NCI-H2081 (cell line): ENCODE measurements at regions not wholly inside any gene's neighbourhood (a gene's known extent, or its start where the extent isn't known, plus 50 kb on each side); places are given as distances from the start of the nearest gene placed in this dataset.
"Not testable (repeated sequence)": the region's sequence is repeated elsewhere in the genome, so short reads cannot be mapped to it uniquely, and the experiment has no call there.

Source experiments
- DNase-seq, 2 experiments: peaks; one replicate each; lab custom pipeline; 2025; lab: John Stamatoyannopoulos, UW

DNA sequence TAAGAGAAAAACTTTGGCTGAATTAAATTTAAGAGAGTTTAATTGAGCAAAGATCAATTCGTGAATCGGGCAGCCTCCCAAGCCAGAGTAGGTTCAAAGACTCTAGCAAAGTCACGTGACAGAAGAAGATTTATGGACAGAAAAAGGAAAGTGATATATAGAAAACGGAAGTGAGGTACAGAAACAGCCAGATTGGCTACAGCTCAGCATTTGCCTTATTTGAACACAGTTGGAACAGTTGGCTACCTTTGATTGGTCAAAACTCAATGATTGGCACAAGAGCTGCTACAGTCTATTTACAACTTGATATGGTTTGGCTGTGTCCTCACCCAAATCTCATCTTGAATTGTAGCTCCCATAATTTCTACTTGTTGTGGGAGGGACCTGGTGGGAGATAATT lies 102.6 kb downstream of the PLG start:
- DNase-seq, result no peak

DNA sequence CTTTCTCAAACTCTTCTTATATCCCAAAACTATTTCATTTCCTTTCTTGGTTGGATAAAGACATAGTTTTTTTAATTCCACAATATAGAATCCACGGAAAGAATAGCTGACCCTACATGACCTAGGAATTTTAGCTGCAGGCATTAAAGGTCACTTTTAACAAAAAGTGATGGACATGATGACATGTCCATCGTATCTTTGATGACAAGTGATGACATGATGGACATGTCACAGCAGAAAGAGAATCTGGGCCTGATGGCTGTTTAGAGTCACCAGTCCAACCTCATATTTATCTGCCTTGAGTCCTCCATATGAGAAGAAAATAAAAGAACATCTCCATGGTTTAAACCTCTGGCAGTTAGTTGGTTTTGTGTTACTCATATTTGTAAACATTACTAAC lies 106.2 kb downstream of the PLG start:
- no peak for DNase-seq

DNA sequence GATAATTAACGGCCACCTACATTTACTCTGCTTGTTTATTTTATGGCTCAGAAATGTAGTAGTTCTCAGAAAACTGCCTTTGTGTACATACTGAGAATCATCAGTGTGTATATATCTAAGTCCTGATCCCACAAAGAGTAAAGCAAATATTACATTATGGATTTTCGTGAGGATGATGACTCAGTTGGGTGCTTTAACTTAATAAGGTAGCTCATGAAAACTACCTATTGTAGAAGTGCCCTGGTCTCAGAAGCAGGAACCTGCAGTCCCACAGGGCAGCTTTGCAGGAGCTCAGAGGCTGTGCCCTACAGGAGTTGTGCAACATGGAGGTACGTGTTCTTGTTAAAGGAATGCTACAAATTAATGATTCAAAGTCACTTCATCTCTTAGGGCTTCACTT lies 108.2 kb downstream of the PLG start:
- peak in 1 of 2 experiments; percentile 22 for DNase-seq

DNA sequence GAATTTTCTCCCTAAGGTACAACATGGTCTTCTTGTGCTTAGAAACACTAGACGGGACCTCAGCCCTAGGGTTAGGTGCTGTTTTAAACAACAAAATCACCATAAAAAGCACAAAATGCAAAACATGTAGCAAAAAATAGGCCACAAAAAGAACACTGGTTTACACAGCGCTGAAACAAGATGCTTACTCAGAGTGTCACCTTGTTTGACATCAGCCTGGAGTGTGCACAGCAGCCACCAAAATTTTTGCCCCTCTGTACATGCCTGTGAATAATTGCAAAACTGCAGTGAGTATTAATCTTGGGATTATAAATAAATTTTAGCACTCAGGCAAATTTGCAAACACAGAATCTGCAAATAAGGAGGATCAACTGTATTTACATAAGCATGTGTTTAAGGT lies 110.1 kb downstream of the PLG start:
- DNase-seq, result no peak

DNA sequence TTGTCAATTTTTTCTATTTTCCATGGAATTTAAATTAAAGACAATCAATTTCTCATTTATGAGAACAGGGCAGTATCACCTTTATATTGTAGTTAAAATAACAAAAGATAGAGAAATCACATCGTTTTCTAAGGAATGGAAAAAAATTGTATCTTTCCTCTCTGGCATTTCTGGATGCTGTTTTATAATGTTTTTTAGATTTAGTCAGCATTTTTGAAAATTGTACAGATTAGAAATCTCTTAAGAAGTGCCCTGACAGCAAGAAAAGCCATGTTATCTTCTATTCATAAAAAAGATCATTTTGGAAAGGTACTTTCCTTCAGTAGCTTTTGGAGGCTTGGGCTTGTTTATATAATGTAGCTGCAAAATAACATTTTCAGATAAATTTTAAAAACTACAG lies 116.9 kb downstream of the PLG start:
- DNase-seq, result no peak

DNA sequence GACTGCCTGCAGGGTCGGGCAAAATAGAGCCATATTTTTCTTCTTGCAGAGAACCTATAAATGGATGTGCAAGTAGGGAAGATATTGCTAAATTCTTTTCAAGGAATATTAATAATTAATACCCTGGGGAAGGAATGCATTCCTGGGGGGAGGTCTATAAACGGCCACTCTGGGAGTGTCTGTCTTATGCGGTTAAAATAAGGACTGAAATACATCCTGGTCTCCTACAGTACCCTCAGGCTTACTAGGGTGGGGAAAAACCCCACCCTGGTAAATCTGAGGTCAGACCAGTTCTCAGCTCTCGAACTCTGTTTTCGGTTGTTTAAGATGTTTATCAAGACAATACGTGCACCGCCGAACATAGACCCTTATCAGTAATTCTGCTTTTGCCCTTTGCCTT lies 118.6 kb downstream of the PLG start:
- DNase-seq, result not testable (repeated sequence)

DNA sequence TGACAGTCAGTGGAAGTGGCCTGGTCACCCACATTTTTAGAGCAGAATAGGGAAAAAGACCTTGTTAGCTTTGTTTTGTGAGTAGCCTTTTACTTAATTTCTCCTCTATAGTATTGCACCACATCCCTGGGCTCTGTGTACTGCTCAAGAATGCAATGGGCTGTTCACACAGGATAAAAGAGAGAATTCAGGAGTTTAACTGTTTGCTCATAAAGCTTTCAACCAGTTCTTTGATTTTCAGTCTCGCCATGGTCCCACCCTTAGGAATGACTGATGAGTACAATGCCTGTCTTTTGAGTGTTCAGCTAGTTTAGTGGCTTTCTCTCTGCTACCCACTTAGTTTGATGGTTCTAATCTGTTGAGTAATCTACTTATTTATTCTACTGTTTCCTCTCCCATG lies 129.7 kb downstream of the PLG start:
- DNase-seq, result no peak

DNA sequence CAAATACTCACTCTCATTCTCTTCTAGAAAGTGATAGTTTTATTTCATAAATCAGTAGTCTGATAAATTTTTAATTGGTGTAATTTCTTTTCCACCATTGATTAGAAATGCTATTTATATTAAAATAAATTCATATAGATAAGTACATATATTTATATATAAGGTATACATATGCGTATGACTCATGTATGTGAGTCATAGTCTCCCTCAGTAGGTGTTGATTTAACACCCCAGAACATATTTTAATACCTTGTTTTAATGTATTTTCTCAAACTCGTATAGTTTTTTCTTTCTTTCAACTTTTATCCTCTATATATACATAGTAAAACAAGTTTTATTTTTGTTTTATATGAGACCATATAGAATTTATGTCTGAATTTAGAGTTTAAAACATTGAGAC lies 130.4 kb downstream of the PLG start:
- DNase-seq, result no peak

DNA sequence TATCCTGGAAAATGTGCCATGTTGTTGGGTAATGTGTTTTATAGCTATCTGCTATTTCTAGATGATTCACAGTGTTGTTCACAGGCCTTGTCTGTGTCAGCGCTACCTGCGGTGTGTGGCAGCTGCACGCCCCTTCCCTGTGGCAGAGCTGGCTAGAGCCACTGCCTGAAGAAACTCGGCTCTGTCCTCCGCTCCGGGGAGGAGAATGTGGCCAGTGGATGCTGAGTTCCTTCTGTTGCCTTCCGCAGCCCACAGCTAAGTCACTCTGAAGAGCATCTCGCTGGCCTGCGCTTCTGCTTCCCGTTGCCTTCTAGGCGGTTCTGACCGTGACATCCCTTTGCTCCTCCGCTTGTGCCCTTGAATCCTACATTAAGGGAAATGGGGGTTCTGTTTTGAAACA lies 135.1 kb downstream of the PLG start:
- no peak for DNase-seq

DNA sequence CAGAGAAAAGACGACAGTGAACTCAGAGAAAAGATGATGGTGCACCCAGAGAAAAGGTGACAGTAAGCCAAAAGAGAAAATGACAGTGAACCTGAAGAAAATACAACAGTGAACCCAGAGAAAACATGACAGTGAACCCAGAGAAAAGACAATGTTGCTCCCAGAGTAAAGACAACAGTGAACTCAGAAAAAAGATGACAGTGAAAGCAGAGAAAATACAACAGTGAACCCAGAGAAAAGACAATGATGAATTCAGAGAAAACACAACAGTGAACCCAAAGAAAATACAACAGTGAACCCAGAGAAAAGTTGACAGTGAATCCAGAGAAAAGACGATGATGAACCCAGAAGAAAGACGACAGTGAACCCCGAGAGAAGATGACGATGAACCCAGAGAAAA lies 140.5 kb upstream of the MAP3K4 start:
- no peak for DNase-seq

DNA sequence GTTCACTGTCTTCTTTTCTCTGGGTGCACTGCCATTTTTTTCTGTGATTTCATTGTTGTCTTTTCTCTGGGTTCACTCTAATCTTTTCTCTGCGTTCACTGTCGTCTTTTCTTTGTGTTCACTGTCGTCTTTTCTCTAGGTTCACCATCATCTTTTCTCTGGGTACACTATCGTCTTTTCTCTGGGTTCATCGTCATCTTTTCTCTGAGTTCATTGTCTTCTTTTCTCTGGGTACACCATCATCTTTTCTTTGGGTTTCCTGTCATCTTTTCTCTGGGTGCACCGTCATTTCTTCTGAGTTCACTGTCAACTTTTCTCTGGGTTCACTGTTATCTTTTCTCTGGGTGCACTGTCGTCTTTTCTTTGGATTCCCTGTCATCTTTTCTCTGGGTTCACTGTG lies 137.6 kb upstream of the MAP3K4 start:
- DNase-seq, result no peak

DNA sequence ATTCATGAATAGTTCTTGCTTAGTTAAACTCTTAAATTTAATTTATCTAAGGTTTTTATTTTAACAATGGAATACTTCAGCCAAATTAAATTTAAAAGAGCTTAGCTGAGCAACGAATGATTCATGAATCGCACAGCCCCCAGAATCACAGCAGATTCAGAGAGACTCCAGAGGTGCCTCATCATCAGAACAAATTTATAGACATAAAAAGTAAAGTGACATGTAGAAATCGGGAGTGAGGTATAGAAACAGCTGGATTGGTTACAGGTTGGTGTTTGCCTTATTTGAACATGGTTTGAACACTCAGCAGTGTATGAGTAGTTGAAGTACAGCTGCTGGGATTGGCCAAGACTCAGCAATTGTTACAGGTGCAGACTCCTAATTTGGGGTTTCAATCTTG lies 132.7 kb upstream of the MAP3K4 start:
- DNase-seq, result no peak

DNA sequence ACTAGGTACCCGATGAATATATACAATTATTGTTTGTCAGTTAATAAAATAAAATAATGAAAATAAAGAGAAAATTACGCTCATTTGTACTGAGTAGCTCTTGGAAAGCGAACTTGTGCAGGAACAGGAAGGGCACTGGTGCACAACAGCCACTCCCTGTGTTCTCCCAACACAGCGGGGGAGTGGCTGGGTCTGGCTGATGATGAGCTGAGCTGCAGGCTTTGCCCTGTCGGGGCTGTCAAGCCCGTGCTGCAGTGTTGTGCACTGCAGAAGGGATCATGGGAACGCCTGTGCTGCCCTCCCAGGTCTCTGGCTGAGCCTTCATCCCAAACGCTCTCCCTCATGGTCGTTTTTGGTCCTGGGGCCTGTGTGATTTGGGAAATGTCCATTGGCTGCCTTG lies 131.7 kb upstream of the MAP3K4 start:
- DNase-seq, result no peak

DNA sequence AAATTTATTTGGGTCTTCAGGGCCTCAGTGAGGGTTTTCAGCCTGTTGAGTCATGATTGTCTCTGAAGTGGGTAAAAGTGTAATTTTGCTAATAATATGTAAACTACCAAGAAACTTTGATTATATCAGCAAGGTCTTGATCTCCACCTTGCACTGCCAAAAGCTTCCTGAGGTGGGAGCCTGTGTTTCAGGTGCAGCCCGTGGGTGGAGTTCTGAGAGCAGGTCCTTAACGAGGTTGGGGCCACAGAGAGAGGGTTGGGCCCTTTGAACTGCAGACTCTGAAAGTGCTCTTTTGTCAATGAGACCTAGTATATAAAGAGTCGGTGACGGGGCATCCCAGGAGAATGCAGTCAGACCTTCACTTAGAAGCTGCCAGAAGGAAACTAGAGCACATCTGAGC lies 129.7 kb upstream of the MAP3K4 start:
- DNase-seq, result no peak

DNA sequence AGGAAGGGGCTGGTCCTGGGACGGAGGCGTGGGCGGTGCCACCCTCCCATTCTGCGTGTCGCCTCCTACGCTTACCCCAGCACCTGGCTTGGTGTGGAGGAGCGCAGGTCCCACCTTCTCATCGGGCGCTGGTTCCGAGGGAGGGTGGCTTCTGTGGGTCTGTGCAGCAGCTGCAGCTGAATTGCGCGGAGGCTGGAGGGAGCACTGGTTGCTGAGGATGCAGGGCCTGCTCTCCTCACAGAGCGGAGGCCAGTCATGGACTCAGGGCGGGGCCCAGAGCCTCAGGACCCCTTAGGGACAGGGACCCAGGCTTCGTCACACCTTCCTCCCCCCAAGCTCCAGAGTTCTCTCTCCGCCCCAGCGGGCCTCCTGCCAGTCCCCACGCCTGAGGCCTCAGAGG lies 127.8 kb upstream of the MAP3K4 start:
- no peak for DNase-seq

DNA sequence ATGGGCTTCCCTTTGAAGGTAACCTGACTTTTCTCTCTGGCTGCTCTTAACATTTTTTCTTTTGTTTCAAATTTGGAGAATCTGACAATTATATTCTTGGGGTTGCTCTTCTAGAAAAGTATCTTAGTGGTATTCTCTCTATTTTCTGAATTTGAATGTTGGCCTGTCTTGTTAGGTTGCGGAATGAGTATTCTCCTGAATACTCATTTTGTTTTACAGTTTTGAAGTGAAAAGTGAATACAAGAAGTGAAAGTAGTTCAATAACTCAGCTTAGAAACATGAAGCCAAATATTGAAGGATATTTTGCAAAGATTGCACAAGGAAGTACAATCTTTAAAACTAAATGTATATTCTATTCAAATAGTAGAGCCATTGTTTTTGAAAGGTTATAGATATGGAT lies 120.2 kb upstream of the MAP3K4 start:
- DNase-seq, result no peak

DNA sequence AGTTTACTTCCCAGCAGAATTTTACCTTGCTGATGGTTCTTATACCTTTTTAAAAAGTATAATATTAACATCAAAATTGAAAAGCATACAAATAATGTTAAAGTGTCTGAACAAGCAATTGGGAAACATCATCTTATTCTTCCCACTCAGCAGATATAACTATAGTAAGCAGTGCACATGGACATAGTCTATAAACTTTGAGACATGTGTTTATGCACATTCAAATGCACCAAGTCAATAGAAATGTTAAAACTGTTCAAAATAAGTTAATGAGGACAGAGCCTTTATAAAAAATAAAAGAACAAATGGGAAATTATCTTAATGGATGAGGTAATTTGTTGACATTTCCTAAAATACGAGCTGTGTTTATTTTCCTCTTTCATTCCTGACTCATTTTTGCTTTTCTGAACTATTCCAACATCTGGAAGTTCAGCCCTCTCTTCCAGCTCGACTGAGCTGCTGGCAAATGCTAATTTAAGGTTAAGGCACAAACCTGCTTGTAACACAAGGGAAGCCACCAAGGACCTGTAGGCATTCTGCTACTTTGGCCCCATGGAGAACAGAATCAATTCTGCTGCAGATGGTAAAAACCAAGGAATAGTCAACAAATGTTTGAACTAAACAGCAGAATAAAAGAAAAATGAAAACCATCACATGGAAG lies 110.3 kb upstream of the MAP3K4 start:
- DNase-seq, result no peak

DNA sequence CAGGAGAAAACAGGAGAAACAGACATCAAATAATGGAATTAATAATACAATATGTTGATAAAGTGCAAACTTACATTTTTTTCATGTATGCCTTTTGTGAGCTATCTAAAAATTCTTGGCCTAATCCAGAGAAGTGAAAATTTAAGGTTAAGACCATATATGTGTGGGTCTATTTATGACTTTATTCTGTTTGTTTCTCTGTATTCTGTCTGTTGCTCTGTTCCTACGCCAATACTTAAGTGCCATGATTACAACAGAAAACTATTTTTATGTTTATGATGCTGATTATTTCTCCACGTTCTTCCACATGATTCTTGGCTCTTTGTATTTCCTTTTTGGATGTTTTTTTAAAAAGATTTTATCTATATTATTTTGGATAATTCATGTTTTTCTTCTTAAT lies 109.6 kb upstream of the MAP3K4 start:
- no peak for DNase-seq

DNA sequence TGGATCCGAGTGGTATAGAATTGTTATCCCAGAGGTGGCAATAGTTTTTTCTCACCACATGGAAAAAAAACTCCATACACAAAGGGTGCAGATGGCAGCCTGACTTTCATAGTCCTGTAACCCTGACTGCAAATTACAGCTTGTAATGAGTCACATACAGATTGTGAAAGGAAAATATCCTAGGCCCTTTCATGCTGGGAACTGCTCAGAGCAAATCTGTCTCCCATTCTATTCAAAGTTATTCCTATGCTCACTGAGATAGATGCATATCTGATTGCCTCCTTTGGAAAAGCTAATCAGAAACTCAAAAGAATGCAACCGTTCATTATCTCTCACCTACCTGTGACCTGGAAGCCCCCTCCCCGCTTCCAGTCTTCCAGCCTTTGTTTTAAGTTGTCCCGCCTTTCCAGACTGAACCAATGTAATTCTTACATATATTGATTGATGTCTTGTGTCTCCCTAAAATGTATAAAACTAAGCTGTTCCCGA lies 108.7 kb upstream of the MAP3K4 start:
- DNase-seq, result peak; percentile 21 to 69

DNA sequence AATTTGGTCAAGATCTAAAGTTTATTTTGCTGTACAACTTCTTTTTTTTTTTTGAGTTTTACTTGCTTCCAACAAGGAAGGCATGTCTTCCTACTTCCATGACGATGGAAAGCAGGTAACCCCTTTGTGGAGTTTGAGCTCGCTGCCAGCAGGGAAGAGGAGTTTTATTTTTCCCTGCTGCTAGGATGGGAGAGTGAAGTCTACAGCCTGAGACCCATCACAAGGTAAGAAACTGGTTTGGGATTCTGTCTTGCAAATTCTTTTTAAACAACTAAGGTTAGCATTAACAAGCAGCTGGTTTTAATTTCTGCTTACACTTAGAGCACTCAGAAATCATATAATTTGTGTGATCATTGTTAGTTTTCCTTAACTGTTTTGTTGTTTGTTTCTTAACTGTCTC lies 108.0 kb upstream of the MAP3K4 start:
- DNase-seq, result no peak

DNA sequence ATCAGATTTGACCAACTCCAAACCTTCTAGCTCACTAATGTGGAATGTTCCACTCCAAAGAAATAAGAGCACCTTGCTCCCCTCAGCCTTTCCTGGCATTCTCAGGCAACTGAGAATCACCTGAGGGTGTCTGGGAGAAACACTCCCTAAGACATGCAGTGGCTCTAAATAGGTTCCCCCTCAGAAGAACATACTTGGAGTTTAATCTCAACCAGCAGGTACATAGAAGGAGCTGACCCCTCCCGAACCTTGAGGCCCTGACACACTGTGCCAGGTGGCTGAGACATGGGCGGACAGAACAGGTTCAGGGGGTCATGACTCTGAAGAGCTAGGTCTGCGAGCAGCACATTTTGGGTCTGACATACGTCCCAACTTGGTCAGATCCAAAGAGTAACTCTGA lies 107.6 kb upstream of the MAP3K4 start:
- DNase-seq, result no peak

DNA sequence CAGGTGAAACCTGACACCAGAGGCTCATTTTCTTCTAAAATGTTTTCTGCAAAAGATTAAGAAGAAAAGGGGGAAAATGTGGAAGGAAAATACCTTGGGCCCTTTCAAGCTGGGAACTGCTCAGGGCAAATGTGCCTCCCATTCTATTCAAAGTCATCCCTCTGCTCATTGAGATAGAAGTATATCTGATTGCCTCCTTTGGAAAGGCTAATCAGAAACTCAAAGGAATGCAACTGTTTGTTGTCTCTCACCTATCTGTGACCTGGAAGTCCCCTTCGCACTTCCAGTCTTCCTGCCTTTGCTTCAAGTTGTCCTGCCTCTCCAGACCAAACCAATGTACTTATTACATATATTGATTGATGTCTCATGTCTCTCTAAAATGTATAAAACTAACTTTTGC lies 102.4 kb upstream of the MAP3K4 start:
- not testable (repeated sequence) for DNase-seq

DNA sequence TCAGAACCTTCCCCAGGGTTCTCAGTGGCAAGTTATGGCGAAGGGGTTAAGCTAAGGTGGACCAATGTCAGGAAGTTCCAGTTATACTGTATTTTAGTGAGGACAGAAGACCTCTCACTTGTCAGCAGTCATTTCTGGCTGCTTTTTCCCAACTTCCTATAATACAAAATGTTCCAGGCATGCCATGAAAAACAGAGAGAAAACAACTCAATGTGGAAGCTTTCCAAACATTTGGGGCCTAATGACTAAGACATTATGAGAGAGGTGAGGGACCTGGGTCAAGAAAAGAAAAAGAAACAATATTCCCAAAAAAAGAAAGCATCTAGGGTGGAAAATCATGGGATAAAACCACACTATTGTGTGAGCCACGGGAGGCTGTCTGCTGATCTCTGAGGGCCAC lies 99.9 kb upstream of the MAP3K4 start:
- DNase-seq, result no peak

DNA sequence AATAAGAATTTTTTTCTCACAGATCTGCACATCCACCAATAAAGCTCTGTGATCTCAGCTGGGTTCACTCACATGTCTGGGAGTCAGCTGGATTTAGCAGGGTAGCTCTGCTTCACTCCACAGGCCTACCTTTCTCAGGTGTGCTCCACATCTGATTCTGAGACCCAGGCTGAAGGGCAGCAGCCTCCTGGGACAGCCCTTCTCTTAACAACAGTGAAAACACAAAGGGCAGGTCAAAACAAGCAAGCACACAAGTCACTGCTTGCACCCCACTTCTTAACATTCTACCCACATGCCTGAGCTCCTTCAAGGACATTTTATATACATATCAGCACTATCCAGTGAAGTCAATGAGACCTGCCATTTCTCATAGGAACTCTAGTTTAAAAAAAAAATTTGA lies 96.0 kb upstream of the MAP3K4 start:
- DNase-seq, result no peak
